ENCODE measurements at regions not wholly inside any gene's neighbourhood (a gene's known extent, or its start where the extent isn't known, plus 50 kb on each side); places are given as distances from the start of the nearest gene placed in this dataset.

DNA sequence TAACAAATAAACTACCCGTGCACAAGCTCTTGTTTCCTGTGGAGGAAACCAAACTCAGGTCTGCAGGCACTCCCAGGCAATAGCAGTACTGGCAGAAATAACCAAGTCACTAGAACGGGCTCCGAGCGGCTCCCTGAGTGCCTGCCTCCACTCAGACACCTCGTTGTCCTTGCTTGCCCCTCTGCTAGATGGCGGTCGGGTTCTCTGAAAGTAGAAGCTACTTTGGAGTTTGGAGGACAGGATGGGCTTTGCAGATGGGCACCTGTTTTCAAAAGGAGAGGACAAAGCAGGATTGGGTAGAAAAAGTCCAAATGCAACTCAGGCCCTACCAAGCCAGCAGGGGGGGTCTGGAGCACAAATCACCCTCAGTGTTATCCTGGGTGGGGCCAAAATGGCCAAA is 136.4 kb downstream of the LRRC30 start:
- Mint-ChIP-seq H3K9me3 (ENCODE audit: low read depth) (peaks cover 5% of the 10 kb centered on the region), H3K36me3 (no peaks in the 10 kb centered on the region), H3K27me3 (no peaks in the 10 kb centered on the region), H3K27ac (no peak overlapping the region), H3K4me1 (no peaks in the 10 kb centered on the region), H3K4me3 (no peak overlapping the region)
- no peak for ATAC-seq
- CTCF ChIA-PET: no interaction called here
- no peak for DNase-seq

DNA sequence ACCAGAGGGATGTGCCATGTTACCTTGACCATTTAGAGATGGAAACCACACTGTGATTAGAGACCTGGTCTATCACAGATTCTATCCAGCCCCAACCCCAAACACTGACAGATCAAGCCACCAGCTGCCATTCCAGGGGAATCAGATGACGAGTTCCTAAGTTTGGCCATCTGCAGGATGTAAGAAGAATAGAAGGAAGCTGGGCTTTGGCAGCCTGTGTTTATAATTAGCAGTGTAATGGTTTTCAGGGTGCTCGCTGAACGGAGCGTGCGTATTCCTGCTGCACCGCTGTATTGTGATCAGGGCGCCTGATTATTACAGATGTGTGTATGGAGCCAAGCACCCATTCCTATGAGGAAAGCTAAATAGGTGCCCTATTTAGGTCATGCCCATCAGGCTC is 138.1 kb downstream of the LRRC30 start:
- Mint-ChIP-seq H3K9me3 (ENCODE audit: low read depth) (peaks cover 9% of the 10 kb centered on the region), H3K4me3 (no peak overlapping the region), H3K27ac (no peak overlapping the region), H3K27me3 (no peaks in the 10 kb centered on the region), H3K4me1 (no peaks in the 10 kb centered on the region), H3K36me3 (no peaks in the 10 kb centered on the region)
- DNase-seq: no peak
- CTCF ChIA-PET: no interaction called here
- ATAC-seq: no peak

GRCh38 chr18:7370375-7370774 is 139.5 kb downstream of the LRRC30 start:
- CTCF ChIA-PET: interaction anchor here (0.5 kb wide), 1 partner anchor 227 kb away, joined by 3 read pairs; no protein-coding TSS in a partner anchor
- peaks cover 14% of the 10 kb centered on the region for H3K9me3 Mint-ChIP-seq (ENCODE audit: low read depth)
- H3K36me3 Mint-ChIP-seq: no peaks in the 10 kb centered on the region
- no peak for DNase-seq
- no peak overlapping the region for H3K27ac Mint-ChIP-seq
- no peaks in the 10 kb centered on the region for H3K27me3 Mint-ChIP-seq
- no peak overlapping the region for H3K4me3 Mint-ChIP-seq
- no peak for ATAC-seq
- H3K4me1 Mint-ChIP-seq: no peaks in the 10 kb centered on the region

DNA sequence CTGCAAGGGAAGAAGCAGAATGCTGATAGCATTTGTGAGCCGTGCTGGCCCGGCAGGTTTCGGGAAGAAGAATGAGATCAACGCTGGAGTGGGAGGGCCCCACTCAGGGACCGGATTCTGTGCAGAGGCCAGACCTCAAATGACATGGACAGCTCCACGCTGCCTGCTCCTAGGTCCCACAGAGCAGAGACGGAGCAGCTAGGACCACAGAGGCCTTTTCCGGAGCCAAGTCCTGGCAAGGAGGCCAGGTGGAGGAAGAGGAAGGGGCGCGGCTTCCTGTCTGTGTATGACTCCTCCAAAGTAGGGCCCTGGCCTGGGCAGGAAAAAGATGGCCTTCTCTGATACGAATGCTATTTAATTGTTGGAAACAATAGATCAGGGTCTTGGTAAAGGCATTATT is 139.9 kb downstream of the LRRC30 start:
- CTCF ChIA-PET: interaction anchor here (0.5 kb wide), 1 partner anchor 227 kb away, joined by 3 read pairs; no protein-coding TSS in a partner anchor
- Mint-ChIP-seq H3K27me3 (no peaks in the 10 kb centered on the region), H3K4me3 (no peak overlapping the region), H3K36me3 (no peaks in the 10 kb centered on the region), H3K4me1 (no peaks in the 10 kb centered on the region), H3K9me3 (ENCODE audit: low read depth) (peaks cover 16% of the 10 kb centered on the region), H3K27ac (no peak overlapping the region)
- no peak for DNase-seq
- ATAC-seq: no peak

DNA sequence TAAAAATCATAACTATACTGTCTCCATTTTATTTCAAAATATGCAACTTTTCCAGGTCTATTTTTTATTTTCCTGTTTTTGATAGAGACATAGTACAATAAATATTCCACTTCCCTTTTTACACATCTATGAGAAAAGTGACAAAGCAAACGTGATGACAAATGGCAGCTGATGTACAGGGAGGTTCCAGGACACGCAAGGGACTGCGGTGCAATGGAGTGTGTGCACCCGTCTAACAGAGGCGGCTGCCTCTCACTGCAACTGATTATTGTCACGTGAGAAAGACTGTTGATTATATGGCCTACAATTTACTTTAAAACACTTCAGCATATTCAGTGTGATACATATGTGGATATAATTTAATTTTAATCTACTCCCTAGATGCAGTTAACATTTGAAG is 142.6 kb downstream of the LRRC30 start:
- no peaks in the 10 kb centered on the region for H3K27me3 Mint-ChIP-seq
- no peak overlapping the region for H3K4me3 Mint-ChIP-seq
- no peaks in the 10 kb centered on the region for H3K4me1 Mint-ChIP-seq
- DNase-seq: no peak
- H3K9me3 Mint-ChIP-seq (ENCODE audit: low read depth): peaks cover 18% of the 10 kb centered on the region
- no peaks in the 10 kb centered on the region for H3K36me3 Mint-ChIP-seq
- CTCF ChIA-PET: no interaction called here
- H3K27ac Mint-ChIP-seq: no peak overlapping the region
- ATAC-seq: no peak

DNA sequence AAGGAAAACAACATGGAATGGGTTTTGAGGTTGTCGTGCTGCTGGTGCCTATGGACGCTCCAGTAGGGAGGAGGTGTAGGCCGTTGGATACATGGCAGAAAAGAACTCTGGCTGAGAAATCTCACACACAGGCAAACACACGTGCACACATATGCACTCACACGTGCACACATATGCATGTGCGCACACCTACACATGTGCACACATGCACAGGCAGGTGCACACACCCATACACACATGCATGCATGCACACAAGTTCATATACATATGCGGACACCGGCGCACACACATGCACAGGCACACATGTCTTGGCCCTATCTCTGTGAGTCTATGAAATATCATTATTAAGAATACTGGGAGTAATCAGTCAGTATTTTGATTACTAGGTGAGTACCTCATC is 150.4 kb downstream of the LRRC30 start:
- DNase-seq (no peak), ATAC-seq (no peak)
- Mint-ChIP-seq H3K4me3 (no peak overlapping the region), H3K4me1 (no peaks in the 10 kb centered on the region), H3K36me3 (no peaks in the 10 kb centered on the region), H3K27ac (no peak overlapping the region), H3K27me3 (no peaks in the 10 kb centered on the region), H3K9me3 (ENCODE audit: low read depth) (peaks cover 10% of the 10 kb centered on the region)
- CTCF ChIA-PET: no interaction called here

DNA sequence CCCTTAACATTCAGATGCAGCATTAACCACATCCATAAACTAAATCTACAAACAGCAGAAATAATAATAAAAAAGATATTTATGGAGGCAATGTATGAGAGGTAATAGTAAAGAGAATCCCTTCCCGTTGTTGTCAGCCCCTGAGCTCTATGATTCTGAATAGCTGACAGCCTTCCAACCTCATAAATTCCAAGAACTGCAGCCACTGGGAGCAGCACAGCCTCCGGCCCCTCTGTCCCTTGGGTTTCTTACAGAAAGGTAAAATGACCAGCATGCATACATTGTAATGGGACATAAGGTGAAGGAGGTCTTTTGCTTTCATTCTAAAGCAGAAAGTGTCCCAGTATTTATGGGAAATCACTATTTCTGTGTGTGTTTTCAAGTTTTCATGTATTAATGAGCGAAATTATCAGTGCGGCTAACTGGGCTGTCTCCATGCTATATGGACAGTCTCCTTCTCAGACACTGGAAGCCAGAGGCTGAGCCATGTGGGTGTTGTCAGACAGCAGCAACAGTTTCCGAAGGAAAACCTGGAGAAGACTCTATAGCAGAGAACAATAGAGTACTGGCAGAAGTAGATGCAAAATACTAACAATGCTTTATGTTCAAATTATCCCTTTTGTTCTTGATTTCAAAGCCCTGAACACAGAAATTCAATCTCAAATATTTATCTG is 151.6 kb downstream of the LRRC30 start:
- peaks cover 9% of the 10 kb centered on the region for H3K9me3 Mint-ChIP-seq (ENCODE audit: low read depth)

GRCh38 chr18:7383002-7383980 is 152.4 kb downstream of the LRRC30 start:
- no peak for ATAC-seq
- CTCF ChIA-PET: no interaction called here
- Mint-ChIP-seq H3K4me3 (no peak overlapping the region), H3K9me3 (ENCODE audit: low read depth) (peaks cover 9% of the 10 kb centered on the region), H3K4me1 (no peaks in the 10 kb centered on the region), H3K27ac (no peak overlapping the region), H3K36me3 (no peaks in the 10 kb centered on the region), H3K27me3 (no peaks in the 10 kb centered on the region)
- DNase-seq: no peak

More for the DNA sequence above, 151.6 kb downstream of the LRRC30 start:
- CTCF ChIA-PET: no interaction called here
- Mint-ChIP-seq H3K4me3 (no peak overlapping the region), H3K36me3 (no peaks in the 10 kb centered on the region), H3K4me1 (no peaks in the 10 kb centered on the region), H3K27me3 (no peaks in the 10 kb centered on the region), H3K27ac (no peak overlapping the region)
- ATAC-seq: no peak
- DNase-seq: no peak

DNA sequence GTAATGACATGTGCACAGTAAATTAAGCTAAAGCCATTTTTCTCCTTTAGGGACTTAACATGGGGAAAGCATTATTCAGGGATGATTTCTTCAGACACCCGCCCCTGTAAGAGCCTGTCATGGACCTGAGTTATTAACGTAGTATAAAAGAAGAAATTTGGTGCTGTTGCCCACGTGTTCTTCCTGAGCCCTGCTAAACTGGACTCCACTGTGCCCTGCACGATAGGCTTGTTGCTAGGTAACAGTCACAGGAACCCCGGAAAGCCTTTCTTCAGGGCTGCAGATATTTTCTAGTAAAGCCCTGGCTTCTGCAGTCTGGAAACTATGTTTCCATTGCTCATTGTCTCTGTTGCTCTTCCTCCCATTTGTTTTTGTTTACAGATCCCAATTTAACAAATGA is 157.9 kb downstream of the LRRC30 start:
- H3K27me3 Mint-ChIP-seq: no peaks in the 10 kb centered on the region
- CTCF ChIA-PET: no interaction called here

GRCh38 chr18:7390731-7391492 is 160.0 kb downstream of the LRRC30 start:
- Mint-ChIP-seq H3K27me3 (no peaks in the 10 kb centered on the region), H3K4me3 (no peak overlapping the region), H3K4me1 (no peaks in the 10 kb centered on the region), H3K9me3 (ENCODE audit: low read depth) (peaks cover 11% of the 10 kb centered on the region), H3K27ac (no peak overlapping the region), H3K36me3 (no peaks in the 10 kb centered on the region)
- CTCF ChIA-PET: no interaction called here
- no peak for DNase-seq
- no peak for ATAC-seq

More for the DNA sequence above, 157.9 kb downstream of the LRRC30 start:
- Mint-ChIP-seq H3K36me3 (no peaks in the 10 kb centered on the region), H3K9me3 (ENCODE audit: low read depth) (peaks cover 9% of the 10 kb centered on the region), H3K4me3 (no peak overlapping the region), H3K4me1 (no peaks in the 10 kb centered on the region), H3K27ac (no peak overlapping the region)
- DNase-seq: no peak
- no peak for ATAC-seq

- CTCF ChIA-PET: no interaction called here
- no peak overlapping the region for H3K4me3 Mint-ChIP-seq
- no peaks in the 10 kb centered on the region for H3K36me3 Mint-ChIP-seq
- peaks cover 11% of the 10 kb centered on the region for H3K9me3 Mint-ChIP-seq (ENCODE audit: low read depth)
- no peak overlapping the region for H3K27ac Mint-ChIP-seq
- ATAC-seq (no peak), DNase-seq (no peak)
- H3K4me1 Mint-ChIP-seq: no peaks in the 10 kb centered on the region
- H3K27me3 Mint-ChIP-seq: no peaks in the 10 kb centered on the region
Measured at GRCh38 chr18:7393080-7393479, 162.2 kb downstream of the LRRC30 start.

GRCh38 chr18:7394050-7394659 is 163.3 kb downstream of the LRRC30 start:
- no peak for ATAC-seq
- CTCF ChIA-PET: no interaction called here
- no peaks in the 10 kb centered on the region for H3K4me1 Mint-ChIP-seq
- no peaks in the 10 kb centered on the region for H3K27me3 Mint-ChIP-seq
- H3K4me3 Mint-ChIP-seq: no peak overlapping the region
- no peak for DNase-seq
- H3K27ac Mint-ChIP-seq: no peak overlapping the region
- H3K9me3 Mint-ChIP-seq (ENCODE audit: low read depth): peaks cover 11% of the 10 kb centered on the region
- H3K36me3 Mint-ChIP-seq: no peaks in the 10 kb centered on the region

GRCh38 chr18:7395566-7395965 is 164.7 kb downstream of the LRRC30 start:
- Mint-ChIP-seq H3K36me3 (no peaks in the 10 kb centered on the region), H3K27ac (no peak overlapping the region), H3K4me1 (no peaks in the 10 kb centered on the region), H3K27me3 (no peaks in the 10 kb centered on the region), H3K4me3 (no peak overlapping the region), H3K9me3 (ENCODE audit: low read depth) (peaks cover 8% of the 10 kb centered on the region)
- CTCF ChIA-PET: no interaction called here
- DNase-seq: no peak
- no peak for ATAC-seq
